ENCODE measurements at regions not wholly inside any gene's neighbourhood (a gene's known extent, or its start where the extent isn't known, plus 50 kb on each side); places are given as distances from the start of the nearest gene placed in this dataset.

- no peak overlapping the region for H3K9ac ChIP-seq (ENCODE audit: low read length)
- H3K79me2 ChIP-seq (ENCODE audit: low read length): no peaks in the 10 kb centered on the region
- TF ChIP-seq CTCF (IDR thresholded peaks at IDR 0.05; ENCODE audit: low read length): no peak
- TF ChIP-seq EZH2phosphoT487 (IDR thresholded peaks at IDR 0.05; ENCODE audit: low read length): no peak
- no peak for TF ChIP-seq EZH2 (optimal IDR thresholded peaks at IDR 0.05; ENCODE audit: low read depth, low read length)
- H3K36me3 ChIP-seq (replicated peaks; ENCODE audit: insufficient read depth, low read length): no peaks in the 10 kb centered on the region
- 0 out of 2 replicates have a peak, but pooled peaks cover 5% of the 10 kb centered on the region for H3F3A ChIP-seq (ENCODE audit: insufficient read depth, low read length)
- H3K9me2 ChIP-seq (replicated peaks; ENCODE audit: insufficient read depth, low read length): no peaks in the 10 kb centered on the region
- H2AFZ ChIP-seq (ENCODE audit: low read length): peak overlapping the region; percentile 32; the same call in 1 of the 2 replicates
- no peaks in the 10 kb centered on the region for H3K27me3 ChIP-seq (replicated peaks; ENCODE audit: insufficient read depth, low read length)
- H3K4me1 ChIP-seq (ENCODE audit: low read length): peaks cover 21% of the 10 kb centered on the region
- peak overlapping the region; percentile 39; the same call in 1 of the 2 replicates for H3K27ac ChIP-seq (ENCODE audit: low read length)
- H3K4me3 ChIP-seq (ENCODE audit: low read length): no peak overlapping the region
- H3K4me2 ChIP-seq (ENCODE audit: low read depth, low read length): peak overlapping the region; percentile 9; the same call in 1 of the 2 replicates
- H4K20me1 ChIP-seq (ENCODE audit: insufficient read depth, low read length): no peaks in the 10 kb centered on the region
- DNase-seq: peak; percentile 59
- H3K9me3 ChIP-seq (replicated peaks; ENCODE audit: insufficient read depth, low read length): no peaks in the 10 kb centered on the region
Observed at GRCh38 chr1:221919341-221919740, 177.5 kb upstream of the DUSP10 start.

- no peaks in the 10 kb centered on the region for H3K9me2 ChIP-seq (replicated peaks; ENCODE audit: insufficient read depth, low read length)
- no peaks in the 10 kb centered on the region for H3K9me3 ChIP-seq (replicated peaks; ENCODE audit: insufficient read depth, low read length)
- H4K20me1 ChIP-seq (ENCODE audit: insufficient read depth, low read length): no peaks in the 10 kb centered on the region
- DNase-seq: no peak
- H3K4me3 ChIP-seq (ENCODE audit: low read length): no peak overlapping the region
- H2AFZ ChIP-seq (ENCODE audit: low read length): no peak overlapping the region
- H3K4me1 ChIP-seq (ENCODE audit: low read length): peaks cover 34% of the 10 kb centered on the region
- no peak overlapping the region for H3K27ac ChIP-seq (ENCODE audit: low read length)
- H3F3A ChIP-seq (ENCODE audit: insufficient read depth, low read length): peaks cover 12% of the 10 kb centered on the region
- no peaks in the 10 kb centered on the region for H3K79me2 ChIP-seq (ENCODE audit: low read length)
- TF ChIP-seq EZH2 (optimal IDR thresholded peaks at IDR 0.05; ENCODE audit: low read depth, low read length): no peak
- TF ChIP-seq EZH2phosphoT487 (IDR thresholded peaks at IDR 0.05; ENCODE audit: low read length): no peak
- no peak for TF ChIP-seq CTCF (IDR thresholded peaks at IDR 0.05; ENCODE audit: low read length)
- no peaks in the 10 kb centered on the region for H3K36me3 ChIP-seq (replicated peaks; ENCODE audit: insufficient read depth, low read length)
- H3K9ac ChIP-seq (ENCODE audit: low read length): no peak overlapping the region
- H3K27me3 ChIP-seq (replicated peaks; ENCODE audit: insufficient read depth, low read length): no peaks in the 10 kb centered on the region
- no peak overlapping the region for H3K4me2 ChIP-seq (ENCODE audit: low read depth, low read length)
Observed at GRCh38 chr1:221916176-221916575, 174.3 kb upstream of the DUSP10 start.

GRCh38 chr1:221915764-221916163 lies 173.9 kb upstream of the DUSP10 start:
- no peak overlapping the region for H3K27ac ChIP-seq (ENCODE audit: low read length)
- no peak for DNase-seq
- TF ChIP-seq CTCF (IDR thresholded peaks at IDR 0.05; ENCODE audit: low read length) (no peak), EZH2phosphoT487 (IDR thresholded peaks at IDR 0.05; ENCODE audit: low read length) (no peak), EZH2 (optimal IDR thresholded peaks at IDR 0.05; ENCODE audit: low read depth, low read length) (no peak)
- no peaks in the 10 kb centered on the region for H3K79me2 ChIP-seq (ENCODE audit: low read length)
- H3K4me3 ChIP-seq (ENCODE audit: low read length): no peak overlapping the region
- H3K4me2 ChIP-seq (ENCODE audit: low read depth, low read length): no peak overlapping the region
- no peaks in the 10 kb centered on the region for H3K27me3 ChIP-seq (replicated peaks; ENCODE audit: insufficient read depth, low read length)
- no peaks in the 10 kb centered on the region for H3K9me2 ChIP-seq (replicated peaks; ENCODE audit: insufficient read depth, low read length)
- no peak overlapping the region for H2AFZ ChIP-seq (ENCODE audit: low read length)
- H3K9me3 ChIP-seq (replicated peaks; ENCODE audit: insufficient read depth, low read length): no peaks in the 10 kb centered on the region
- H3K9ac ChIP-seq (ENCODE audit: low read length): no peak overlapping the region
- no peaks in the 10 kb centered on the region for H4K20me1 ChIP-seq (ENCODE audit: insufficient read depth, low read length)
- H3K36me3 ChIP-seq (replicated peaks; ENCODE audit: insufficient read depth, low read length): no peaks in the 10 kb centered on the region
- H3K4me1 ChIP-seq (ENCODE audit: low read length): peaks cover 38% of the 10 kb centered on the region
- H3F3A ChIP-seq (ENCODE audit: insufficient read depth, low read length): peaks cover 16% of the 10 kb centered on the region
